HEK293 (cell line): ENCODE measurements at regions not wholly inside any gene's neighbourhood (a gene's known extent, or its start where the extent isn't known, plus 50 kb on each side); places are given as distances from the start of the nearest gene placed in this dataset.

Experiments used
- CTCF ChIA-PET: fragments of 350-600 bp; formaldehyde crosslinking; extraction: SDS; loops from one replicate; lab custom pipeline; 2021; ENCODE audit warnings: antibody characterized with exemption; lab: Yijun Ruan, JAX
- POLR2A ChIA-PET: fragments of 300-600 bp; formaldehyde crosslinking; extraction: SDS; loops from one replicate; lab custom pipeline; 2020; ENCODE audit warnings: antibody characterized with exemption, inconsistent platforms; lab: Yijun Ruan, JAX
- H3K27ac ChIP-seq: fragments of 200-500 bp; sonication (Bioruptor generic); 2 replicates; pipeline ENCODE4 v1.5.1; 2014; ENCODE audit warnings: low read depth, low read length, control low read depth, inconsistent platforms; ENCODE audit errors: extremely low read depth
- H3K36me3 ChIP-seq, 2 experiments: fragments of 200-500 bp in 1 of 2; sonication (Bioruptor generic) in 1 of 2; 1 replicate in 1 of 2; 2 replicates in 1 of 2; pipeline ENCODE4 v1.5.1; 2014 to 2017; ENCODE audit warnings: inconsistent platforms in 2 of 2, low read length in 2 of 2; ENCODE audit not compliant: control insufficient read depth in 2 of 2, insufficient read depth in 1 of 2
- H3K4me1 ChIP-seq: fragments of 200-500 bp; sonication (Bioruptor generic); 2 replicates; pipeline ENCODE4 v1.5.1; 2014; ENCODE audit warnings: mild to moderate bottlenecking, low read length, inconsistent platforms; ENCODE audit not compliant: control insufficient read depth, insufficient read depth
- H3K4me3 ChIP-seq: 2 replicates; pipeline ENCODE4 v1.5.1; 2011; ENCODE audit warnings: low read depth, mild to moderate bottlenecking, control low read depth, low read length, moderate library complexity
- H3K9me3 ChIP-seq: fragments of 200-500 bp; sonication (Bioruptor generic); 2 replicates; pipeline ENCODE4 v1.5.1; 2014; ENCODE audit warnings: low read depth, low read length, inconsistent platforms; ENCODE audit not compliant: control insufficient read depth, insufficient read depth
- HIC1 ChIP-seq: fragments of 450-650 bp; formaldehyde crosslinking; IDR thresholded peaks from 2 replicates; pipeline ENCODE4 v1.5.1; 2016; ENCODE audit warnings: missing biosample characterization, missing genetic modification characterization
- KLF10 ChIP-seq: fragments of 450-650 bp; IDR thresholded peaks from 2 replicates; pipeline ENCODE4 v1.5.1; 2018; ENCODE audit warnings: missing biosample characterization, mild to moderate bottlenecking, missing genetic modification characterization
- MEIS1 ChIP-seq: sonication (generic); formaldehyde crosslinking; IDR thresholded peaks from 2 replicates; pipeline ENCODE4 v1.8.1; 2022; ENCODE audit warnings: missing genetic modification reagents, mild to moderate bottlenecking, borderline replicate concordance
- PRDM4 ChIP-seq: fragments of 450-650 bp; formaldehyde crosslinking; IDR thresholded peaks from 2 replicates; pipeline ENCODE4 v1.5.1; 2017; ENCODE audit warnings: missing biosample characterization, missing genetic modification characterization
- REPIN1 ChIP-seq: fragments of 450-650 bp; formaldehyde crosslinking; IDR thresholded peaks from 2 replicates; pipeline ENCODE4 v1.5.1; 2017; ENCODE audit warnings: missing biosample characterization, missing genetic modification characterization, low read depth
- YY1 ChIP-seq: fragments of 450-650 bp; formaldehyde crosslinking; IDR thresholded peaks from 2 replicates; pipeline ENCODE4 v1.5.1; 2018; ENCODE audit warnings: missing biosample characterization, missing genetic modification characterization
- ZNF121 ChIP-seq: fragments of 450-650 bp; formaldehyde crosslinking; IDR thresholded peaks from 2 replicates; pipeline ENCODE4 v1.5.1; 2016; ENCODE audit warnings: missing biosample characterization, missing genetic modification characterization
- ZNF169 ChIP-seq: fragments of 450-650 bp; formaldehyde crosslinking; IDR thresholded peaks from 2 replicates; pipeline ENCODE4 v1.5.1; 2016; ENCODE audit warnings: missing biosample characterization, missing genetic modification characterization
- ZNF174 ChIP-seq: fragments of 450-650 bp; formaldehyde crosslinking; IDR thresholded peaks from 2 replicates; pipeline ENCODE4 v1.5.0; 2017; ENCODE audit warnings: missing biosample characterization, mild to moderate bottlenecking, missing genetic modification characterization
- ZNF2 ChIP-seq: fragments of 450-650 bp; formaldehyde crosslinking; IDR thresholded peaks from 2 replicates; pipeline ENCODE4 v1.5.1; 2016; ENCODE audit warnings: missing biosample characterization, missing genetic modification characterization
- ZNF366 ChIP-seq: fragments of 450-650 bp; formaldehyde crosslinking; conservative IDR thresholded peaks from 2 replicates; pipeline ENCODE4 v1.5.1; 2016; ENCODE audit warnings: missing biosample characterization, missing genetic modification characterization
- ZNF518A ChIP-seq: fragments of 450-650 bp; formaldehyde crosslinking; conservative IDR thresholded peaks from 2 replicates; pipeline ENCODE4 v1.5.1; 2016; ENCODE audit warnings: low read depth, missing biosample characterization, missing genetic modification characterization
- ZNF560 ChIP-seq: fragments of 450-650 bp; formaldehyde crosslinking; IDR thresholded peaks from 2 replicates; pipeline ENCODE4 v1.5.1; 2017; ENCODE audit warnings: missing biosample characterization, missing genetic modification characterization, borderline replicate concordance
- ZNF645 ChIP-seq: fragments of 450-650 bp; formaldehyde crosslinking; IDR thresholded peaks from 2 replicates; pipeline ENCODE4; 2016; ENCODE audit warnings: missing biosample characterization, missing genetic modification characterization
- ZNF837 ChIP-seq: fragments of 450-650 bp; formaldehyde crosslinking; IDR thresholded peaks from 2 replicates; pipeline ENCODE4 v1.5.1; 2016; ENCODE audit warnings: missing biosample characterization, missing genetic modification characterization

GRCh38 chr7:123279949-123280348 lies 80.2 kb upstream of the SLC13A1 start (continued):
- TF ChIP-seq PRDM4 (tag by site-specific recombination) (no peak), YY1 (tag by site-specific recombination) (no peak), ZNF645 (tag by site-specific recombination) (no peak), HIC1 (tag by site-specific recombination) (no peak), MEIS1 (CRISPR knock-in tag) (no peak), ZNF169 (tag by site-specific recombination) (no peak)

GRCh38 chr7:123275036-123275753 lies 75.4 kb upstream of the SLC13A1 start:
- H3K36me3 ChIP-seq, result no peaks in the 10 kb centered on the region
- no peaks in the 10 kb centered on the region for H3K9me3 ChIP-seq
- no peak overlapping the region for H3K4me3 ChIP-seq
- POLR2A ChIA-PET, result no interaction called here
- CTCF ChIA-PET, result no interaction called here
- H3K27ac ChIP-seq, result no peak overlapping the region
- TF ChIP-seq ZNF837 (tag by site-specific recombination) (no peak), ZNF518A (tag by site-specific recombination) (no peak), ZNF366 (tag by site-specific recombination) (no peak), ZNF2 (tag by site-specific recombination) (no peak), REPIN1 (tag by site-specific recombination) (no peak), ZNF169 (tag by site-specific recombination) (no peak), ZNF174 (tag by site-specific recombination) (no peak), ZNF560 (tag by site-specific recombination) (no peak), KLF10 (tag by site-specific recombination) (no peak), ZNF121 (no peak)
- no peaks in the 10 kb centered on the region for H3K4me1 ChIP-seq
